ENCODE measurements at regions not wholly inside any gene's neighbourhood (a gene's known extent, or its start where the extent isn't known, plus 50 kb on each side); places are given as distances from the start of the nearest gene placed in this dataset.
A peak's percentile ranks its signal among the peaks of the same experiment; 100 is the strongest.

DNA sequence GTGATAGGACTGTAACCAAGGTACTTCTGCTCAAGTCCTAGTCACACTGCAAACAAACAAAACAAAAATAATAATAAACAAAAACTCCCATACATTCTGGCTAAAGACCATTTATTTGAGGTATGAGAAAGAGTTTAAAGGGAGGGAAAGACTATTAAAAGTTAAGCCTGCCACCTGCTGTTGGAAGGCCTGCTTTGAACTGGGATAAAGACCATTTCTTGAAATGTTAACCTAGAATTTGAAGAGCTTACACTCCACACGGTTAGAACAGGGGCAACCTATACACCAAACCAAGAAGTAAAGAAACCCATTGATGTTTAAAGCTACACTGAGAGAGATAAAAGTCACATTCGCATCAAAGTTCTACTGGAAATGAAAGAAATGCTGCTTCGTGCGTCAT, 548.7 kb upstream of the DIPK2B start:
- Histone ChIP-seq H3K9me3 (ENCODE audit: control insufficient read depth, insufficient read depth, low read depth, low read length) (no peaks in the 10 kb centered on the region), H3K27me3 (ENCODE audit: control insufficient read depth, insufficient read depth, low read length) (no peaks in the 10 kb centered on the region), H3K27ac (ENCODE audit: low read length) (no peak overlapping the region), H3K4me3 (ENCODE audit: low read depth in 2 of 2, low read length in 2 of 2) (no peak overlapping the region), H3K36me3 (ENCODE audit: control insufficient read depth, insufficient read depth, low read length) (peaks cover 10% of the 10 kb centered on the region; the same call in 1 of the 2 replicates), H3K4me1 (ENCODE audit: control insufficient read depth, insufficient read depth, low read length) (peaks cover 33% of the 10 kb centered on the region)
- no peak for TF ChIP-seq SIN3A (IDR thresholded peaks at IDR 0.05; ENCODE audit: borderline replicate concordance, insufficient read depth, low read depth, low read length)
- TF ChIP-seq TCF7L2 (IDR thresholded peaks at IDR 0.05; ENCODE audit: low read depth, low read length) = no peak
- TF ChIP-seq, protein P1, sequence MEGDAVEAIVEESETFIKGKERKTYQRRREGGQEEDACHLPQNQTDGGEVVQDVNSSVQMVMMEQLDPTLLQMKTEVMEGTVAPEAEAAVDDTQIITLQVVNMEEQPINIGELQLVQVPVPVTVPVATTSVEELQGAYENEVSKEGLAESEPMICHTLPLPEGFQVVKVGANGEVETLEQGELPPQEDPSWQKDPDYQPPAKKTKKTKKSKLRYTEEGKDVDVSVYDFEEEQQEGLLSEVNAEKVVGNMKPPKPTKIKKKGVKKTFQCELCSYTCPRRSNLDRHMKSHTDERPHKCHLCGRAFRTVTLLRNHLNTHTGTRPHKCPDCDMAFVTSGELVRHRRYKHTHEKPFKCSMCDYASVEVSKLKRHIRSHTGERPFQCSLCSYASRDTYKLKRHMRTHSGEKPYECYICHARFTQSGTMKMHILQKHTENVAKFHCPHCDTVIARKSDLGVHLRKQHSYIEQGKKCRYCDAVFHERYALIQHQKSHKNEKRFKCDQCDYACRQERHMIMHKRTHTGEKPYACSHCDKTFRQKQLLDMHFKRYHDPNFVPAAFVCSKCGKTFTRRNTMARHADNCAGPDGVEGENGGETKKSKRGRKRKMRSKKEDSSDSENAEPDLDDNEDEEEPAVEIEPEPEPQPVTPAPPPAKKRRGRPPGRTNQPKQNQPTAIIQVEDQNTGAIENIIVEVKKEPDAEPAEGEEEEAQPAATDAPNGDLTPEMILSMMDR (IDR thresholded peaks at IDR 0.05) = peak; percentile 33; the same call in 1 of the 2 replicates
- in situ Hi-C loops (cut with HindIII; ENCODE audit: low pct_unique_long_range_greater_than_20kb, low sequenced_read_pairs) (no loop called here), intact Hi-C loops (cut with micrococcal nuclease; ENCODE audit: unreplicated experiment) (loop anchor here (5.0 kb wide), 1 partner anchor 232 kb away; no protein-coding TSS in a partner anchor)
- no TSS peak for BruUV-seq (replicated peaks)
- CTCF ChIA-PET = no interaction called here
- POLR2A ChIA-PET = no interaction called here
- ATAC-seq (peak; percentile 65; the same call in 1 of the 2 replicates), DNase-seq (ENCODE audit: low read depth, low spot score) (no peak)

DNA sequence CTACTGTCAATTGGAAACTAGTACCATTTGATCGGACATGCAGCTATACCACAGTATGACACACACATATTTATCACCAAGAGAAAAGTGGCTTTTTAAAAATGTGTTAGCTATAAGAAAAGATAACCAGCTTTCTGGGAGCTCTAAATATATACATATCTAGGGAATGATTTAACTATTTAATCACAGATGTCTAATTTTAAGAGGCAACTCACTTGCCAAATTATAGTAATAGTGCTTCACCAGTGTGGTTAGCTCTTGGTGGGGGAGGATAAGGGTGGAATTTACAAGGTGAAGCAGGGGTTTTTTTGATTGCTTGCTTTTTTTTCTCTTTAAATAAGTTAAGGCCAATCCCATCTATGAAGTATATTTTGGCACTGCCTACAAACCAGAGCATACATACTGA, 547.7 kb upstream of the DIPK2B start:
- ChIA-PET CTCF (no interaction called here), POLR2A (no interaction called here)
- DNase-seq (ENCODE audit: low read depth, low spot score) = no peak
- in situ Hi-C loops (cut with HindIII; ENCODE audit: low pct_unique_long_range_greater_than_20kb, low sequenced_read_pairs) (no loop called here), intact Hi-C loops (cut with micrococcal nuclease; ENCODE audit: unreplicated experiment) (loop anchor here (5.0 kb wide), 1 partner anchor 231 kb away; no protein-coding TSS in a partner anchor)
- peaks cover 10% of the 10 kb centered on the region; the same call in 1 of the 2 replicates for H3K36me3 ChIP-seq (ENCODE audit: control insufficient read depth, insufficient read depth, low read length)
- no peaks in the 10 kb centered on the region for H3K9me3 ChIP-seq (ENCODE audit: control insufficient read depth, insufficient read depth, low read depth, low read length)
- peaks cover 33% of the 10 kb centered on the region for H3K4me1 ChIP-seq (ENCODE audit: control insufficient read depth, insufficient read depth, low read length)
- TF ChIP-seq, protein P1 (IDR thresholded peaks at IDR 0.05) = no peak
- no peak for TF ChIP-seq TCF7L2 (IDR thresholded peaks at IDR 0.05; ENCODE audit: low read depth, low read length)
- no peak for TF ChIP-seq SIN3A (IDR thresholded peaks at IDR 0.05; ENCODE audit: borderline replicate concordance, insufficient read depth, low read depth, low read length)
- TF ChIP-seq, protein P2, sequence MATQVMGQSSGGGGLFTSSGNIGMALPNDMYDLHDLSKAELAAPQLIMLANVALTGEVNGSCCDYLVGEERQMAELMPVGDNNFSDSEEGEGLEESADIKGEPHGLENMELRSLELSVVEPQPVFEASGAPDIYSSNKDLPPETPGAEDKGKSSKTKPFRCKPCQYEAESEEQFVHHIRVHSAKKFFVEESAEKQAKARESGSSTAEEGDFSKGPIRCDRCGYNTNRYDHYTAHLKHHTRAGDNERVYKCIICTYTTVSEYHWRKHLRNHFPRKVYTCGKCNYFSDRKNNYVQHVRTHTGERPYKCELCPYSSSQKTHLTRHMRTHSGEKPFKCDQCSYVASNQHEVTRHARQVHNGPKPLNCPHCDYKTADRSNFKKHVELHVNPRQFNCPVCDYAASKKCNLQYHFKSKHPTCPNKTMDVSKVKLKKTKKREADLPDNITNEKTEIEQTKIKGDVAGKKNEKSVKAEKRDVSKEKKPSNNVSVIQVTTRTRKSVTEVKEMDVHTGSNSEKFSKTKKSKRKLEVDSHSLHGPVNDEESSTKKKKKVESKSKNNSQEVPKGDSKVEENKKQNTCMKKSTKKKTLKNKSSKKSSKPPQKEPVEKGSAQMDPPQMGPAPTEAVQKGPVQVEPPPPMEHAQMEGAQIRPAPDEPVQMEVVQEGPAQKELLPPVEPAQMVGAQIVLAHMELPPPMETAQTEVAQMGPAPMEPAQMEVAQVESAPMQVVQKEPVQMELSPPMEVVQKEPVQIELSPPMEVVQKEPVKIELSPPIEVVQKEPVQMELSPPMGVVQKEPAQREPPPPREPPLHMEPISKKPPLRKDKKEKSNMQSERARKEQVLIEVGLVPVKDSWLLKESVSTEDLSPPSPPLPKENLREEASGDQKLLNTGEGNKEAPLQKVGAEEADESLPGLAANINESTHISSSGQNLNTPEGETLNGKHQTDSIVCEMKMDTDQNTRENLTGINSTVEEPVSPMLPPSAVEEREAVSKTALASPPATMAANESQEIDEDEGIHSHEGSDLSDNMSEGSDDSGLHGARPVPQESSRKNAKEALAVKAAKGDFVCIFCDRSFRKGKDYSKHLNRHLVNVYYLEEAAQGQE (IDR thresholded peaks at IDR 0.05; ENCODE audit: insufficient read depth in 1 of 2, low read depth in 2 of 2, low read length in 1 of 2) = no peak
- no peak for TF ChIP-seq POLR2AphosphoS5 (IDR thresholded peaks at IDR 0.05; ENCODE audit: low read depth, low read length)
- no peaks in the 10 kb centered on the region for H3K27me3 ChIP-seq (ENCODE audit: control insufficient read depth, insufficient read depth, low read length)
- no TSS peak for BruUV-seq (replicated peaks)
- no peak for ATAC-seq
- no peak overlapping the region for H3K27ac ChIP-seq (ENCODE audit: low read length)
- no peak overlapping the region for H3K4me3 ChIP-seq (ENCODE audit: low read depth in 2 of 2, low read length in 2 of 2)

Measured in Panc1 (cell line).